Ascending aorta (tissue), 2 donors: ENCODE measurements at regions not wholly inside any gene's neighbourhood (a gene's known extent, or its start where the extent isn't known, plus 50 kb on each side); places are given as distances from the start of the nearest gene placed in this dataset.

Experiments used
- DNase-seq, 2 donors: peaks; one replicate each; pipeline ENCODE4 v3.0.0-alpha.2; 2019; ENCODE audit warnings: low spot score in 2 of 2
- H3K27ac ChIP-seq, 2 donors: fragments of 200-600 bp; sonication (generic); one replicate each; pipeline ENCODE4 v1.5.1; 2016 to 2017; ENCODE audit warnings: mild to moderate bottlenecking in 1 of 2
- H3K27me3 ChIP-seq: fragments of 200-600 bp; sonication (generic); one replicate; pipeline ENCODE4 v1.5.1; 2017
- H3K36me3 ChIP-seq, 2 donors: fragments of 200-600 bp; sonication (generic); one replicate each; pipeline ENCODE4 v1.5.1; 2016
- H3K4me1 ChIP-seq, 2 donors: fragments of 200-600 bp; sonication (generic); one replicate each; pipeline ENCODE4 v1.5.1; 2016 to 2017; ENCODE audit warnings: mild to moderate bottlenecking in 1 of 2
- H3K4me3 ChIP-seq, 2 donors: fragments of 200-600 bp; sonication (generic); one replicate each; pipeline ENCODE4 v1.5.1; 2016 to 2017; ENCODE audit warnings: mild to moderate bottlenecking in 1 of 2
- H3K9me3 ChIP-seq, 2 donors: fragments of 200-600 bp; sonication (generic); one replicate each; pipeline ENCODE4 v1.5.1; 2016
- intact Hi-C: fragments of 100-400 bp; cut with DNase I; formaldehyde crosslinking; loops from one replicate; pipeline ENCODE4 v1.15.1; 2023
- TF ChIP-seq, protein P1 (sequence below), 3 experiments: fragments of 200-600 bp in 2 of 3; fragments of 450-650 bp in 1 of 3; sonication (generic) in 2 of 3; IDR thresholded peaks; one replicate each; pipeline ENCODE4 v1.5.1; 2016 to 2019; ENCODE audit warnings: antibody characterized with exemption in 3 of 3, mild to moderate bottlenecking in 1 of 3, moderate library complexity in 1 of 3

GRCh38 chr12:89939522-89940215 is 231.0 kb upstream of the ATP2B1 start:
- intact Hi-C loops: no loop called here
- Histone ChIP-seq H3K27ac (no peak overlapping the region), H3K36me3 (no peaks in the 10 kb centered on the region), H3K4me3 (no peak overlapping the region), H3K27me3 (no peaks in the 10 kb centered on the region), H3K4me1 (peaks cover 0 to 4% of the 10 kb centered on the region in 2 donors), H3K9me3 (no peaks in the 10 kb centered on the region)
- DNase-seq: no peak
- TF ChIP-seq, protein P1, sequence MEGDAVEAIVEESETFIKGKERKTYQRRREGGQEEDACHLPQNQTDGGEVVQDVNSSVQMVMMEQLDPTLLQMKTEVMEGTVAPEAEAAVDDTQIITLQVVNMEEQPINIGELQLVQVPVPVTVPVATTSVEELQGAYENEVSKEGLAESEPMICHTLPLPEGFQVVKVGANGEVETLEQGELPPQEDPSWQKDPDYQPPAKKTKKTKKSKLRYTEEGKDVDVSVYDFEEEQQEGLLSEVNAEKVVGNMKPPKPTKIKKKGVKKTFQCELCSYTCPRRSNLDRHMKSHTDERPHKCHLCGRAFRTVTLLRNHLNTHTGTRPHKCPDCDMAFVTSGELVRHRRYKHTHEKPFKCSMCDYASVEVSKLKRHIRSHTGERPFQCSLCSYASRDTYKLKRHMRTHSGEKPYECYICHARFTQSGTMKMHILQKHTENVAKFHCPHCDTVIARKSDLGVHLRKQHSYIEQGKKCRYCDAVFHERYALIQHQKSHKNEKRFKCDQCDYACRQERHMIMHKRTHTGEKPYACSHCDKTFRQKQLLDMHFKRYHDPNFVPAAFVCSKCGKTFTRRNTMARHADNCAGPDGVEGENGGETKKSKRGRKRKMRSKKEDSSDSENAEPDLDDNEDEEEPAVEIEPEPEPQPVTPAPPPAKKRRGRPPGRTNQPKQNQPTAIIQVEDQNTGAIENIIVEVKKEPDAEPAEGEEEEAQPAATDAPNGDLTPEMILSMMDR (IDR thresholded peaks at IDR 0.05): no peak

- Histone ChIP-seq H3K27me3 (no peaks in the 10 kb centered on the region), H3K4me3 (no peak overlapping the region), H3K36me3 (no peaks in the 10 kb centered on the region), H3K9me3 (no peaks in the 10 kb centered on the region), H3K27ac (no peak overlapping the region), H3K4me1 (peaks cover 0 to 4% of the 10 kb centered on the region in 2 donors)
- TF ChIP-seq, protein P1 (IDR thresholded peaks at IDR 0.05): no peak
- DNase-seq: no peak
- intact Hi-C loops: no loop called here
Measured at GRCh38 chr12:89936631-89937030, 228.0 kb upstream of the ATP2B1 start.

- TF ChIP-seq, protein P1 (IDR thresholded peaks at IDR 0.05): no peak
- Histone ChIP-seq H3K4me1 (peaks cover 0 to 4% of the 10 kb centered on the region in 2 donors), H3K36me3 (no peaks in the 10 kb centered on the region), H3K9me3 (no peaks in the 10 kb centered on the region), H3K27me3 (no peaks in the 10 kb centered on the region), H3K27ac (no peak overlapping the region), H3K4me3 (no peak overlapping the region)
- intact Hi-C loops: no loop called here
- no peak for DNase-seq
Measured at GRCh38 chr12:89935850-89936249, 227.2 kb upstream of the ATP2B1 start.

DNA sequence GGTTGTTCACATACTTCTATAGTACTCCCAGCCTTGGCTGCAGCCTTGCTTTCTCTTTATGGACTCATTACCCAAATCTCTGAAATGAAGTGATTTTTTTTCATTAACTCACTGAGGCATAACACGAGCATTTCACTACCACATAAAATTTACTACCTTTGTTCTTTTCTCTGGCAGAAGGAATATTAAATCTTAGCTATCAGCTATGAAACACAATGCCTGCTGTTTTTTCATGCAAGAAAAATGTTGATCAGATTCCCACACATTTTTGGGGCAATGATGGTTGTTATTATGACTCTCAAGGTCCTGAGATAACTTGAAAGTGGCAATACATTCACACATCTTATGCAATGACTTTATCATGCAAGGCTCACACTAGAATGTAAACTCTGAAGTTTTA is 225.3 kb upstream of the ATP2B1 start:
- Histone ChIP-seq H3K27me3 (no peaks in the 10 kb centered on the region), H3K27ac (no peak overlapping the region), H3K9me3 (no peaks in the 10 kb centered on the region), H3K36me3 (no peaks in the 10 kb centered on the region), H3K4me1 (peaks cover 0 to 4% of the 10 kb centered on the region in 2 donors), H3K4me3 (no peak overlapping the region)
- TF ChIP-seq, protein P1 (IDR thresholded peaks at IDR 0.05): no peak
- intact Hi-C loops: no loop called here
- no peak for DNase-seq

- Histone ChIP-seq H3K27ac (no peak overlapping the region), H3K4me3 (no peak overlapping the region), H3K27me3 (no peaks in the 10 kb centered on the region), H3K36me3 (no peaks in the 10 kb centered on the region), H3K9me3 (no peaks in the 10 kb centered on the region), H3K4me1 (peaks cover 0 to 4% of the 10 kb centered on the region in 2 donors)
- intact Hi-C loops: no loop called here
- TF ChIP-seq, protein P1 (IDR thresholded peaks at IDR 0.05): no peak
- DNase-seq: no peak
Measured at GRCh38 chr12:89932954-89933353, 224.3 kb upstream of the ATP2B1 start.

GRCh38 chr12:89928467-89928866 is 219.8 kb upstream of the ATP2B1 start:
- intact Hi-C loops: no loop called here
- no peaks in the 10 kb centered on the region for H3K36me3 ChIP-seq
- no peak overlapping the region for H3K4me3 ChIP-seq
- DNase-seq: no peak
- no peaks in the 10 kb centered on the region for H3K4me1 ChIP-seq
- TF ChIP-seq, protein P1 (IDR thresholded peaks at IDR 0.05): no peak
- H3K27me3 ChIP-seq: no peaks in the 10 kb centered on the region
- H3K27ac ChIP-seq: no peak overlapping the region
- no peaks in the 10 kb centered on the region for H3K9me3 ChIP-seq
